GM13977 (cell line): ENCODE measurements at regions not wholly inside any gene's neighbourhood (a gene's known extent, or its start where the extent isn't known, plus 50 kb on each side); places are given as distances from the start of the nearest gene placed in this dataset.

Experiments
- DNase-seq: peaks from one replicate; pipeline ENCODE4 v3.0.0; 2012; ENCODE audit warnings: low spot score
- in situ Hi-C: fragments of 300-500 bp; cut with MboI; formaldehyde crosslinking; loops from one replicate; pipeline ENCODE4 v1.12.0; 2022; ENCODE audit warnings: low sequenced_read_pairs, low pct_unique_long_range_greater_than_20kb, mixed read lengths, inconsistent platforms; ENCODE audit not compliant: unreplicated experiment
- TF ChIP-seq, protein P1 (sequence below): IDR thresholded peaks from 2 replicates; pipeline ENCODE4 v1.5.1; 2012; ENCODE audit warnings: mild to moderate bottlenecking, control low read depth; ENCODE audit not compliant: insufficient read depth; ENCODE audit errors: extremely low read depth, missing control alignments

DNA sequence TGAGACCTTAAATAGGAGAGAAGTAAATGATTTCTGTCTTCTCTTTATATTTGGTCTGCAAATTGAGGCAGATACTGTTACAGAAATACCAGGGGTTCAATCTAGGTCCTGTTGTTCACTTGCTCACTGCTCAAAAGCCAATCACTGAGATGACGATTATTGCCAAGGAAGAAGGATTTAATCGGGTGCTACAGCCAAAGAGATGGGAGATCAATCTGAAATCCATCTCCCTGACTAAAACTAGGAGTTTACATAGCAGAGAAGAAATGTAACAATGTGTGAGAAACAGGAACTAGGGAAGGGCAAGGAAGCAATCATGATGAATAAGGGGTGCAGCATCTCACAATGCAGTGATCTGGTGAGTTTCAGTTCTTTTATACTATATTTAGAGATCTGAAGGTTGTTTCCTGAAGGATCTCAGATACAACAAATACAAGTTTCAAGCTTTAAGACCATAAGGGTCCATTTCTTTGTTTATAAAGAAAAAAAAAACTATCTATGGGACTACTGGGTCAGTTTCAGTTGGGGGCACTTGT, 117.9 kb upstream of the FAM9B start:
- TF ChIP-seq, protein P1, sequence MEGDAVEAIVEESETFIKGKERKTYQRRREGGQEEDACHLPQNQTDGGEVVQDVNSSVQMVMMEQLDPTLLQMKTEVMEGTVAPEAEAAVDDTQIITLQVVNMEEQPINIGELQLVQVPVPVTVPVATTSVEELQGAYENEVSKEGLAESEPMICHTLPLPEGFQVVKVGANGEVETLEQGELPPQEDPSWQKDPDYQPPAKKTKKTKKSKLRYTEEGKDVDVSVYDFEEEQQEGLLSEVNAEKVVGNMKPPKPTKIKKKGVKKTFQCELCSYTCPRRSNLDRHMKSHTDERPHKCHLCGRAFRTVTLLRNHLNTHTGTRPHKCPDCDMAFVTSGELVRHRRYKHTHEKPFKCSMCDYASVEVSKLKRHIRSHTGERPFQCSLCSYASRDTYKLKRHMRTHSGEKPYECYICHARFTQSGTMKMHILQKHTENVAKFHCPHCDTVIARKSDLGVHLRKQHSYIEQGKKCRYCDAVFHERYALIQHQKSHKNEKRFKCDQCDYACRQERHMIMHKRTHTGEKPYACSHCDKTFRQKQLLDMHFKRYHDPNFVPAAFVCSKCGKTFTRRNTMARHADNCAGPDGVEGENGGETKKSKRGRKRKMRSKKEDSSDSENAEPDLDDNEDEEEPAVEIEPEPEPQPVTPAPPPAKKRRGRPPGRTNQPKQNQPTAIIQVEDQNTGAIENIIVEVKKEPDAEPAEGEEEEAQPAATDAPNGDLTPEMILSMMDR: no peak
- in situ Hi-C loops: no loop called here
- no peak for DNase-seq

DNA sequence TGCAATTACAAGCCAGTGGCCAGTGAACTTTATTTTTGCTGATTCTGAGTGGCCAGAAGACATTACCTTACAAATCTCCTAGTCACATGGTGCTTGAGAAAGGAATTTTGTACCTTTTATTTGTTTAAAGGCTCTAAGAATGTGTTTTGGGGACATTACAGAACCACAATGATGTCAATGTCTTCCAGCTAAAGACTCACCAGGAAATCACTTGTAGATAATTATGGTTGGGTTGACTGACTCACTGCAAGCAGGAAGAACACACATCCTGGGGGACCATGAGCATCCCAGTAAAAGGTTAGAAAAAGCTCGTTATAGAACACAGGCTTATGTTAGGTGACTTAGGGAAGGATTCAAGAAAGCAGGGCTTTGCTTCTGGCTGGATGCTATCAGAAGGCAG, 119.4 kb upstream of the FAM9B start:
- TF ChIP-seq, protein P1: no peak
- in situ Hi-C loops: no loop called here

DNA sequence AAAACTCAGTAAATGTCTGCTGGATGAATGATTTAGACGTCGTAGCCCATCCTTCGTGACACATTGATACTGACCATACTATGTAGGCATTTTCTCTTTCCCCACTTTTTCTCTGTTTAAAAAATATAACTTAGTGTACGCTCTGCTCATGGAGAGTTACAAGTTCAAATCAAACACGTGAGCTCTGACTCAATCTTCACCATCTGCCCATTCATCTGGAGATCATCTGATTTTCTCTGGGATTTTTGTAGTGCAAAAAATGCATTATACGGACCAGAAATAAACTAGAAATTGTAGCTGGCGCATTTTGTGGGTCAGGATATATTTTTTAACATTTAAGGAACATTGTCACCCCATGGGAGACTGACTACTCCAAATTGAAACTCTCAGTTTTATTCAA, 124.7 kb upstream of the FAM9B start:
- TF ChIP-seq, protein P1: no peak
- no peak for DNase-seq
- in situ Hi-C loops: no loop called here

More for the DNA sequence above, 119.4 kb upstream of the FAM9B start:
- no peak for DNase-seq

DNA sequence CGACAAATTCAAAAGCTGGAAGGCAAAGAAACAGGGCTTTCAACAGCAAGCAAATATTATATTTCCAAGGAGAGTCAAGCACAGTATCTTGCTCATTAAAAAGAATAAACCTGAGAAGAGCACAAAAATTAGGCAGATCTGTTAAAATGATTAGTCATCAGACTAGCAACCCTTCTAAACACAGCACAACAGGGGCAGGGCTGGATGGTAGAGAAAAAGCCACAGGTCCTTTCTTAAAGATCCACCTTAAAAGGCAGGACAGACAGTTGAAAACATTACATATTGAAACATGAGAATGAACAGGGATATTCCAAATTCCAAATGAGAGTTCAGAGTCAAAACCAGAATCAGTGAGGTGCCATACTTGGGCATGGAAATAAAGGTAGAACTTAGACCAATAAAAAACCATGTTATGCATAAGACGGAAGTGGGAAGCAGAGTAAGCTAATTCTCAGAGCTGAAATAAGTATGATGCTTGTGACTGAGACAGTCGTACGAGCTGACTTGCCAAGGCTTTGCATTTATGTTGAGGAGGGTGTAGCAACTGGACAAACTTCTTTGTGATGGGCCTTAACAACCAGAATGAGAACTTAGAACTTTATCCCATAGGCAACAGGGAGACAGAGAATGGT, 126.9 kb upstream of the FAM9B start:
- TF ChIP-seq, protein P1: no peak
- DNase-seq: no peak
- in situ Hi-C loops: no loop called here

DNA sequence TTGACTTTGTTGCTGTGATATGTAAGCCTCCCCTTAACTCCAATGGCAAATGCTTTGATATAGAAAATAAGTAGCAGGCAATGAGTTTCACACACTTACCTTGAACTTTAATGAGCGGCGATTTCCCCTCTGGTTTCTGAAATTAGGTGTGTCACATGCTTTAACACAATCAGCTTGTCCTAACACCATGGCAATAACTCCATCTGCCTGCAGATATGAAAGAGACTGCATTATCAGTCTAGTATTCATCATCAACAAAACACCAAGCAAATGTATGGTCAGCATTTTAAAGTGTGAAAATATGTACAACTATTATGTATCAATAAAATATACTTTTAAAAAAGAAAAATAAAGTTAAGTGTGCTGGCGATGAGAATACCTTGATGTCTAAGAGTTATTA, 128.8 kb upstream of the FAM9B start:
- TF ChIP-seq, protein P1: no peak
- DNase-seq: no peak
- in situ Hi-C loops: no loop called here

DNA sequence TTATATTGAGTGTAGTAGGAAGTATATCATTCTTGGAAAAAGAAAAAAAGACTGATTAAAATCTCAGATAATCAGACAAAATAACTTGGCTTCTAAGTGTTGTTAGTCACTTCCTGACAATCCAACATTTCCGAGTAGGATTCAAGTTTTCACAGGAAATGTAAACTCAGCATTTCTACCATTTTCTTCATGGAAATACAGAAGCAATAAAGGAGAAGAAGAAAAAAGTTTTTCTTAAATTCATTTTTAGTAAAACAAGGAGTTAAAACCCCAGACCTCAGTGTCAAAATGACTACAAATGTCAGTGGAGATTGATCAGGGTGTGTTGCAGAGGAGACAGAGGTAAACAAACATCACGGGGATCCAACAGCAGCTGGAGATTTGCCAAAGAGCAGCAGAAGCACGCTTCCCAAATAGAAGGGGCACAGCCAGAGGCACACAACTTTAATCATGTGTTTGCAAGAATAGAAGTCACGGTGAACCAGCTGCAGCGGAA, 129.3 kb upstream of the FAM9B start:
- DNase-seq: no peak
- in situ Hi-C loops: no loop called here
- TF ChIP-seq, protein P1: no peak
